T-helper 2 cell (primary cell): ENCODE measurements at regions not wholly inside any gene's neighbourhood (a gene's known extent, or its start where the extent isn't known, plus 50 kb on each side); places are given as distances from the start of the nearest gene placed in this dataset.
"Not testable (repeated sequence)": the region's sequence is repeated elsewhere in the genome, so short reads cannot be mapped to it uniquely, and the experiment has no call there.

Source experiments
- DNase-seq, 5 experiments: peaks; one replicate each; pipeline versions ENCODE4 v3.0.0 to v3.0.0-alpha.2; 2012 to 2022

- no peak for DNase-seq
Observed at GRCh38 chr18:60123031-60123430, 223.2 kb downstream of the PMAIP1 start.

- DNase-seq: no peak
Observed at GRCh38 chr18:60122339-60122738, 222.5 kb downstream of the PMAIP1 start.

- no peak for DNase-seq
Observed at GRCh38 chr18:60120231-60120750, 220.5 kb downstream of the PMAIP1 start.

- no peak for DNase-seq
Observed at GRCh38 chr18:60117321-60117720, 217.5 kb downstream of the PMAIP1 start.

- no peak for DNase-seq
Observed at GRCh38 chr18:60113396-60113795, 213.6 kb downstream of the PMAIP1 start.

- DNase-seq: no peak
Observed at GRCh38 chr18:60112369-60112768, 212.6 kb downstream of the PMAIP1 start.

- DNase-seq: no peak
Observed at GRCh38 chr18:60111525-60111924, 211.7 kb downstream of the PMAIP1 start.

- no peak for DNase-seq
Observed at GRCh38 chr18:60110836-60111235, 211.0 kb downstream of the PMAIP1 start.

GRCh38 chr18:60100778-60101177 lies 201.0 kb downstream of the PMAIP1 start:
- DNase-seq: no peak

GRCh38 chr18:60099709-60100108 lies 199.9 kb downstream of the PMAIP1 start:
- no peak for DNase-seq

GRCh38 chr18:60096428-60096827 lies 196.6 kb downstream of the PMAIP1 start:
- DNase-seq: no peak

- no peak for DNase-seq
Observed at GRCh38 chr18:60092073-60092472, 192.3 kb downstream of the PMAIP1 start.

- DNase-seq: peak in 1 of 5 experiments; percentile 7
Observed at GRCh38 chr18:60090170-60090569, 190.4 kb downstream of the PMAIP1 start.

- peak in 1 of 5 experiments; percentile 12 for DNase-seq
Observed at GRCh38 chr18:60082790-60083189, 183.0 kb downstream of the PMAIP1 start.

GRCh38 chr18:60082282-60082681 lies 182.5 kb downstream of the PMAIP1 start:
- no peak for DNase-seq

GRCh38 chr18:60075477-60075876 lies 175.7 kb downstream of the PMAIP1 start:
- DNase-seq: no peak

- DNase-seq: no peak
Observed at GRCh38 chr18:60070631-60071030, 170.8 kb downstream of the PMAIP1 start.

GRCh38 chr18:60069145-60069544 lies 169.3 kb downstream of the PMAIP1 start:
- DNase-seq: no peak

GRCh38 chr18:60067426-60068210 lies 167.8 kb downstream of the PMAIP1 start:
- no peak for DNase-seq

- no peak for DNase-seq
Observed at GRCh38 chr18:60066219-60066975, 166.6 kb downstream of the PMAIP1 start.

GRCh38 chr18:60064271-60064670 lies 164.5 kb downstream of the PMAIP1 start:
- no peak for DNase-seq

- DNase-seq: not testable (repeated sequence)
Observed at GRCh38 chr18:60062831-60063230, 163.0 kb downstream of the PMAIP1 start.

- no peak for DNase-seq
Observed at GRCh38 chr18:60062396-60062795, 162.6 kb downstream of the PMAIP1 start.

GRCh38 chr18:60060578-60060977 lies 160.8 kb downstream of the PMAIP1 start:
- no peak for DNase-seq
